SK-N-MC (cell line): ENCODE measurements at regions not wholly inside any gene's neighbourhood (a gene's known extent, or its start where the extent isn't known, plus 50 kb on each side); places are given as distances from the start of the nearest gene placed in this dataset.

Experiments
- EZH2 ChIP-seq: fragments of 200-600 bp; sonication (generic); IDR thresholded peaks from one replicate; pipeline ENCODE4 v1.6.1; 2017; ENCODE audit warnings: antibody characterized with exemption
- FOXP2 ChIP-seq: optimal IDR thresholded peaks from 2 replicates; pipeline ENCODE3; 2011; ENCODE audit warnings: mild to moderate bottlenecking, moderate library complexity; ENCODE audit not compliant: insufficient read depth; ENCODE audit errors: extremely low read length, control extremely low read depth
- POLR2AphosphoS5 ChIP-seq: IDR thresholded peaks from 2 replicates; pipeline ENCODE4 v1.6.1; 2012; ENCODE audit warnings: mild to moderate bottlenecking, low read depth, low read length, borderline replicate concordance

DNA sequence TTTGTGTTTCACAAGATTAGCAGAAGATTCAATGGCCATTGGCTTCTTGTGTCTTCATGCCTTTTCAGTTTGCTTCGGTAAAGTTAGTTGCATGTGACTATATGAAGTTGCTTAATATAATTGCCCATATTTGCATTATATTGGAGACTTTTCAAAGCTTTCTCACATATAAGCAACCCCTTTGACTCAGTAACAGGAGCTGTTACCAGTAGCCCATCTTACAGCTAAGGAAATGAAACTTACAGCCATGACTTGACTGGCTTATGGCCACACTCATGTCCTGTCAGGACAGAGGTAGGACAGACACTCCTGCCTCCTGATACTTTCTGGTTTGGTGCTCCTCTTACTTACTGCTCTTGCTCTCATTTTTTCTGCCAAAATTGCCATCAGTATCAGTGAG lies 1082.1 kb downstream of the BCL11B start:
- TF ChIP-seq POLR2AphosphoS5 (no peak), EZH2 (no peak), FOXP2 (no peak)
